SU-DHL-6 (cell line): ENCODE measurements at regions not wholly inside any gene's neighbourhood (a gene's known extent, or its start where the extent isn't known, plus 50 kb on each side); places are given as distances from the start of the nearest gene placed in this dataset.

Experiments
- H2AFZ ChIP-seq: fragments of 200-600 bp; sonication (generic); 2 replicates; pipeline ENCODE4 v1.6.1; 2014; ENCODE audit warnings: low read depth, mild to moderate bottlenecking, moderate library complexity, mixed read lengths, antibody characterized with exemption, low read length; ENCODE audit not compliant: severe bottlenecking
- H3F3A ChIP-seq: fragments of 200-600 bp; shearing (Covaris generic); 2 replicates; pipeline ENCODE4 v1.6.0; 2016; ENCODE audit warnings: antibody characterized with exemption, mild to moderate bottlenecking; ENCODE audit not compliant: insufficient read depth
- H3K27ac ChIP-seq: fragments of 200-600 bp; sonication (generic); 2 replicates; pipeline ENCODE4 v1.5.1; 2016; ENCODE audit warnings: low read depth, mild to moderate bottlenecking, low read length, moderate library complexity, mixed read lengths
- H3K27me3 ChIP-seq: fragments of 200-600 bp; sonication (generic), shearing (Covaris generic); 2 replicates; pipeline ENCODE4 v1.6.0; 2014; ENCODE audit warnings: mild to moderate bottlenecking, low read length
- H3K36me3 ChIP-seq: fragments of 200-600 bp; sonication (generic); 2 replicates; pipeline ENCODE4 v1.6.1; 2014; ENCODE audit warnings: mild to moderate bottlenecking, low read length, mixed read lengths
- H3K4me2 ChIP-seq: fragments of 300-600, 200-600 bp; shearing (Covaris generic), sonication (generic); 2 replicates; pipeline ENCODE4 v1.6.0; 2014; ENCODE audit warnings: low read length, low read depth, mild to moderate bottlenecking; ENCODE audit not compliant: poor library complexity, severe bottlenecking
- H3K4me3 ChIP-seq: fragments of 200-600 bp; sonication (generic); 2 replicates; pipeline ENCODE4 v1.5.1; 2014; ENCODE audit warnings: antibody characterized with exemption, low read length, mild to moderate bottlenecking, mixed read lengths; ENCODE audit not compliant: insufficient read depth, poor library complexity, severe bottlenecking
- H3K79me2 ChIP-seq: fragments of 200-600 bp; sonication (generic); 2 replicates; pipeline ENCODE4 v1.6.1; 2014; ENCODE audit warnings: mild to moderate bottlenecking, low read length, moderate library complexity; ENCODE audit not compliant: insufficient read depth
- H3K9ac ChIP-seq: fragments of 200-600 bp; sonication (generic); 2 replicates; pipeline ENCODE4 v1.7.0; 2014; ENCODE audit warnings: mild to moderate bottlenecking, low read length
- H3K9me2 ChIP-seq: fragments of 200-600 bp; sonication (generic); replicated peaks from 2 replicates; pipeline ENCODE4 v1.6.1; 2014; ENCODE audit warnings: low read length; ENCODE audit not compliant: insufficient read depth
- H3K9me3 ChIP-seq: fragments of 200-600 bp; sonication (generic); 2 replicates; pipeline ENCODE4 v1.6.1; 2014; ENCODE audit warnings: low read length, mixed read lengths; ENCODE audit not compliant: insufficient read depth
- H4K20me1 ChIP-seq: fragments of 200-600 bp; sonication (generic); 2 replicates; pipeline ENCODE4 v1.6.1; 2014; ENCODE audit warnings: low read depth, mild to moderate bottlenecking, antibody characterized with exemption, low read length, moderate library complexity, mixed read lengths
- CTCF ChIP-seq: fragments of 200-600 bp; sonication (generic); IDR thresholded peaks from one replicate; pipeline ENCODE4 v1.5.1; 2017; ENCODE audit warnings: antibody characterized with exemption, mild to moderate bottlenecking, low read length, moderate library complexity; ENCODE audit not compliant: insufficient read depth, poor library complexity, severe bottlenecking
- EZH2phosphoT487 ChIP-seq: fragments of 200-600 bp; sonication (generic), shearing (Covaris generic); conservative IDR thresholded peaks from 2 replicates; pipeline ENCODE4 v1.6.1; 2018; ENCODE audit warnings: mild to moderate bottlenecking, antibody characterized with exemption, low read length, moderate library complexity, mixed read lengths

- Histone ChIP-seq H2AFZ (no peak overlapping the region), H3K27me3 (no peaks in the 10 kb centered on the region), H3K9ac (no peak overlapping the region), H3K36me3 (no peaks in the 10 kb centered on the region), H3K79me2 (no peaks in the 10 kb centered on the region), H3K4me2 (no peak overlapping the region), H4K20me1 (no peaks in the 10 kb centered on the region), H3K27ac (no peak overlapping the region), H3K9me2 (no peaks in the 10 kb centered on the region), H3K4me3 (no peak overlapping the region), H3F3A (no peaks in the 10 kb centered on the region), H3K9me3 (no peaks in the 10 kb centered on the region)
- TF ChIP-seq CTCF (no peak), EZH2phosphoT487 (no peak)
These were observed 89.5 kb upstream of the FSTL4 start for GRCh38 chr5:133701871-133702270.

DNA sequence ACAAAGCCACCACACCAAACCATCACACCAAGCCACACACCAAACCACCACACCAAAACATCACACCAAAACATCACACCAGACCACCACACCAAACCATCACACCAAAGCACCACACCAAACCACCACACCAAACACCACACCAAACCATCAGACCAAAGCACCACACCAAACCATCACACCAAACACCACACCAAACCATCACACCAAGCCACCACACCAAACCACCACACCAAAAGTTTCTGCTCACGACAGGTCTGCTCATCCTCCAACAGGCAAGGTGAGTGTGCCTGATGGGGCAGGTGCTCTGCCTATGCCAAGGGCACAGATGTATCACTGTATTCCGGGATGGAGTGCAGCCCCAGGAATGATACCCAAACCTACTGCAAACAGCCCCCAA is 87.9 kb upstream of the FSTL4 start:
- no peak overlapping the region for H2AFZ ChIP-seq
- no peak overlapping the region for H3K4me2 ChIP-seq
- H3K79me2 ChIP-seq: no peaks in the 10 kb centered on the region
- no peak overlapping the region for H3K9ac ChIP-seq
- no peak overlapping the region for H3K4me3 ChIP-seq
- H3F3A ChIP-seq: no peaks in the 10 kb centered on the region
- no peaks in the 10 kb centered on the region for H3K9me2 ChIP-seq
- no peaks in the 10 kb centered on the region for H4K20me1 ChIP-seq
- H3K36me3 ChIP-seq: no peaks in the 10 kb centered on the region
- no peaks in the 10 kb centered on the region for H3K9me3 ChIP-seq
- H3K27me3 ChIP-seq: no peaks in the 10 kb centered on the region
- TF ChIP-seq EZH2phosphoT487 (no peak), CTCF (no peak)
- no peak overlapping the region for H3K27ac ChIP-seq

DNA sequence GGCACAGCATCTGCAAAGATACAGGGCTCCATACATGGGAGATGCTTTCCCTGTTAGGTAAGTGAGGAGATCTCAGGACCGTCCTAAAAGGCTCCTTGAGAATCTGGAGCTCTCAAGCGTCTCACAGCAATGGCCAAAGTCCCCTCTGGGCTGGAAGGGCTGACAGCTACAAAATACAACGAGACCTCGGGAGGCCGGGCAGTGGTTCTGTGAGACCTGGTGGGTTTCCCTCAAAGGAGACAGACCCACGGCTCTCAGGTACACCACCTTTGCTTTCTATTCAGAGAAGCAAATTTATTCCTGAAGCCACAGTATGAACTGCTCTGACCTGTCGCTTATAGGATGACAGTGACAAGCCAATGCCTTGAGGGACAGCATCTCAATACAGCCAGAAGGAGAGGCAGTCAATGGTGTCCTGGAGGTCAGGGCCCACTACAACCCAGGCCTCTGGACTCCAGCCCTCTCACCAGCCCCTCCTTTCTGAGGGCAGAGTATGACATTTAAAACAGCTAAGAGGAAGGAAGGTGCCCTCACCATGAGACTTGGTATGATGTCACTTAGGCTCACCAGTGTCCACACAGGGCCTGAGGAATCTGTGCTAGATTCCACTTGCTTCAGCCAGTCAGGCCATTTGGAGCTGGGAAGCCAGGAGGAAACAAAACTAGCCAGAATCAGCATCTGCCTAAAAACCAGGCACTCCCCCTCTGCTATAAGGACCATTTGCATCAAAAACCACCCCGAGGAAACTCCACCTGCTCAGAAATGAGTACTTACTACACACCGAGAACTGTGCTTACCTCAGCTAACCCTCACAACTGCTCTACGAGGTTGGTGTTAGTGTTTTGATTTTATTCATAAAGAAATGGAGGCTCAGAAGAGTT is 86.5 kb upstream of the FSTL4 start:
- no peaks in the 10 kb centered on the region for H3K9me3 ChIP-seq
- no peak overlapping the region for H3K27ac ChIP-seq
- no peak overlapping the region for H3K9ac ChIP-seq
- no peaks in the 10 kb centered on the region for H3K9me2 ChIP-seq
- no peaks in the 10 kb centered on the region for H3K27me3 ChIP-seq
- no peaks in the 10 kb centered on the region for H4K20me1 ChIP-seq
- no peak overlapping the region for H2AFZ ChIP-seq
- no peaks in the 10 kb centered on the region for H3F3A ChIP-seq
- TF ChIP-seq EZH2phosphoT487 (no peak), CTCF (no peak)
- no peak overlapping the region for H3K4me2 ChIP-seq
- H3K4me3 ChIP-seq: no peak overlapping the region
- no peaks in the 10 kb centered on the region for H3K79me2 ChIP-seq
- no peaks in the 10 kb centered on the region for H3K36me3 ChIP-seq
